ENCODE measurements at regions not wholly inside any gene's neighbourhood (a gene's known extent, or its start where the extent isn't known, plus 50 kb on each side); places are given as distances from the start of the nearest gene placed in this dataset.

DNA sequence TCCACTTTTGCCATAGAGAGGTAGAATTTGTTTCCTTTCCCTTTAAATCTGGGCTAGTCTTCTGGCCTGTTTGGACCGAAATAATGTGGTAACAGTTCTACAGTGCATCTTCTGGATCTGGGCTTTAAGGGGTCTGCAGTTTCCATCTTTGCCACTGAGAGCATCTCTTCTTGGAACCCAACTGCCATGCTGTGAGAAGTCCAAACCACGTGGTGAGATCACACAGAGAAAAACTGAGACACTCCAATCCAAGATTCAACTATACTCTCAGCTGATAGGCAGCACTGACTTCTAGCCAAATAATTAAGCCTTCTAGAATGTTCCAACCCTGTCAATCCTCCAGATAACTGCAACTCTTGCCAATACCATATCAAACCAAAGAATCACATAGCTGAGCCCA, 261.1 kb downstream of the INSIG2 start:
- ChIA-PET CTCF (ENCODE audit: low intra/inter-chr PET ratio) (no interaction called here), POLR2A (no interaction called here)
- H3K9ac ChIP-seq (ENCODE audit: insufficient read depth in 1 of 2, low read depth in 2 of 2, low read length in 2 of 2), result no peak overlapping the region
- no peak overlapping the region for H3K27ac ChIP-seq (ENCODE audit: extremely low read depth, low read depth, low read length)
- in situ Hi-C loops (cut with MboI) (no loop called here), intact Hi-C loops (cut with micrococcal nuclease) (no loop called here)
- no peak for TF ChIP-seq ZNF354B (CRISPR knock-in tag; IDR thresholded peaks at IDR 0.05)
- no peak for TF ChIP-seq RBM39 (optimal IDR thresholded peaks at IDR 0.05; ENCODE audit: low read depth, low read length)
- TF ChIP-seq, protein P1, sequence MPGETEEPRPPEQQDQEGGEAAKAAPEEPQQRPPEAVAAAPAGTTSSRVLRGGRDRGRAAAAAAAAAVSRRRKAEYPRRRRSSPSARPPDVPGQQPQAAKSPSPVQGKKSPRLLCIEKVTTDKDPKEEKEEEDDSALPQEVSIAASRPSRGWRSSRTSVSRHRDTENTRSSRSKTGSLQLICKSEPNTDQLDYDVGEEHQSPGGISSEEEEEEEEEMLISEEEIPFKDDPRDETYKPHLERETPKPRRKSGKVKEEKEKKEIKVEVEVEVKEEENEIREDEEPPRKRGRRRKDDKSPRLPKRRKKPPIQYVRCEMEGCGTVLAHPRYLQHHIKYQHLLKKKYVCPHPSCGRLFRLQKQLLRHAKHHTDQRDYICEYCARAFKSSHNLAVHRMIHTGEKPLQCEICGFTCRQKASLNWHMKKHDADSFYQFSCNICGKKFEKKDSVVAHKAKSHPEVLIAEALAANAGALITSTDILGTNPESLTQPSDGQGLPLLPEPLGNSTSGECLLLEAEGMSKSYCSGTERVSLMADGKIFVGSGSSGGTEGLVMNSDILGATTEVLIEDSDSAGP (CRISPR knock-in tag; IDR thresholded peaks at IDR 0.05), result no peak
- no peak for TF ChIP-seq SNIP1 (IDR thresholded peaks at IDR 0.05; ENCODE audit: low read depth)
- TF ChIP-seq, protein P2, sequence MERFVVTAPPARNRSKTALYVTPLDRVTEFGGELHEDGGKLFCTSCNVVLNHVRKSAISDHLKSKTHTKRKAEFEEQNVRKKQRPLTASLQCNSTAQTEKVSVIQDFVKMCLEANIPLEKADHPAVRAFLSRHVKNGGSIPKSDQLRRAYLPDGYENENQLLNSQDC (CRISPR knock-in tag; IDR thresholded peaks at IDR 0.05), result no peak
- TF ChIP-seq COPS2 (conservative IDR thresholded peaks at IDR 0.05), result no peak
- TF ChIP-seq ZNF583 (CRISPR knock-in tag; IDR thresholded peaks at IDR 0.05), result no peak
- no peak for TF ChIP-seq KLF16 (IDR thresholded peaks at IDR 0.05)
- TF ChIP-seq MXI1 (IDR thresholded peaks at IDR 0.05; ENCODE audit: low read depth, low read length), result no peak
- TF ChIP-seq HDGF (IDR thresholded peaks at IDR 0.05), result no peak
- TF ChIP-seq, protein P3, sequence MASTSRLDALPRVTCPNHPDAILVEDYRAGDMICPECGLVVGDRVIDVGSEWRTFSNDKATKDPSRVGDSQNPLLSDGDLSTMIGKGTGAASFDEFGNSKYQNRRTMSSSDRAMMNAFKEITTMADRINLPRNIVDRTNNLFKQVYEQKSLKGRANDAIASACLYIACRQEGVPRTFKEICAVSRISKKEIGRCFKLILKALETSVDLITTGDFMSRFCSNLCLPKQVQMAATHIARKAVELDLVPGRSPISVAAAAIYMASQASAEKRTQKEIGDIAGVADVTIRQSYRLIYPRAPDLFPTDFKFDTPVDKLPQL (IDR thresholded peaks at IDR 0.05; ENCODE audit: extremely low read depth, insufficient read length), result no peak
- TF ChIP-seq HDAC1 (IDR thresholded peaks at IDR 0.05), result no peak
- no peak overlapping the region for H3K4me3 ChIP-seq
- H2AFZ ChIP-seq (ENCODE audit: low read depth, low read length), result no peak overlapping the region
- no peaks in the 10 kb centered on the region for H3K79me2 ChIP-seq (ENCODE audit: control insufficient read depth, insufficient read depth, low read length)
- DNase-seq (ENCODE audit: extremely low read depth in 1 of 4, low spot score in 3 of 4), result no peak
- H3K27me3 ChIP-seq (ENCODE audit: control insufficient read depth in 2 of 2, insufficient read depth in 2 of 2, low read length in 2 of 2), result no peaks in the 10 kb centered on the region
- no peaks in the 10 kb centered on the region for H4K20me1 ChIP-seq (replicated peaks; ENCODE audit: control insufficient read depth, insufficient read depth, low read length)
- no peaks in the 10 kb centered on the region for H3K9me1 ChIP-seq (ENCODE audit: control insufficient read depth, insufficient read depth, low read length)
- H3K9me3 ChIP-seq (replicated peaks; ENCODE audit: control insufficient read depth, insufficient read depth, low read depth, low read length), result no peaks in the 10 kb centered on the region
- 0% methylated on average over 2 of the region's 2 CpGs for WGBS (ENCODE audit: insufficient coverage, low coverage, missing lambda C conversion rate)
- H3K4me1 ChIP-seq (replicated peaks in 1 of 2; ENCODE audit: control insufficient read depth in 2 of 2, insufficient read depth in 2 of 2, low read length in 2 of 2), result no peaks in the 10 kb centered on the region
- H3K4me2 ChIP-seq (ENCODE audit: insufficient read depth, low read length), result no peak overlapping the region
- BruUV-seq (replicated peaks), result no TSS peak
- no peak for FAIRE-seq
- H3K36me3 ChIP-seq (ENCODE audit: control insufficient read depth, insufficient read depth, low read length), result no peaks in the 10 kb centered on the region
- no peak for ATAC-seq

All from K562 (cell line).